PFSK-1 (cell line): ENCODE measurements at regions not wholly inside any gene's neighbourhood (a gene's known extent, or its start where the extent isn't known, plus 50 kb on each side); places are given as distances from the start of the nearest gene placed in this dataset.

Experiments used
- FOXP2 ChIP-seq: optimal IDR thresholded peaks from 2 replicates; pipeline ENCODE3; 2011; ENCODE audit warnings: borderline replicate concordance, control low read depth, inconsistent platforms; ENCODE audit not compliant: insufficient read depth; ENCODE audit errors: extremely low read length, extremely low read depth
- POLR2AphosphoS5 ChIP-seq: IDR thresholded peaks from 2 replicates; pipeline ENCODE4 v1.6.1; 2012; ENCODE audit warnings: low read depth, mild to moderate bottlenecking, control low read depth, low read length, moderate library complexity
- SIN3A ChIP-seq: IDR thresholded peaks from 2 replicates; pipeline ENCODE4 v1.6.1; 2012; ENCODE audit warnings: mild to moderate bottlenecking, low read length, moderate library complexity, borderline replicate concordance; ENCODE audit not compliant: insufficient read depth
- TAF1 ChIP-seq: IDR thresholded peaks from 2 replicates; pipeline ENCODE4 v1.6.1; 2012; ENCODE audit warnings: low read length, control low read depth, borderline replicate concordance; ENCODE audit not compliant: insufficient read depth
- TF ChIP-seq, protein P1 (sequence below), 2 experiments: IDR thresholded peaks; 2 replicates each; pipeline versions ENCODE4 v1.6.1 to v1.8.0; 2011 to 2012; ENCODE audit warnings: low read depth in 2 of 2, low read length in 2 of 2, control low read depth in 1 of 2, inconsistent platforms in 1 of 2, mild to moderate bottlenecking in 1 of 2, moderate library complexity in 1 of 2; ENCODE audit not compliant: insufficient read depth in 1 of 2

DNA sequence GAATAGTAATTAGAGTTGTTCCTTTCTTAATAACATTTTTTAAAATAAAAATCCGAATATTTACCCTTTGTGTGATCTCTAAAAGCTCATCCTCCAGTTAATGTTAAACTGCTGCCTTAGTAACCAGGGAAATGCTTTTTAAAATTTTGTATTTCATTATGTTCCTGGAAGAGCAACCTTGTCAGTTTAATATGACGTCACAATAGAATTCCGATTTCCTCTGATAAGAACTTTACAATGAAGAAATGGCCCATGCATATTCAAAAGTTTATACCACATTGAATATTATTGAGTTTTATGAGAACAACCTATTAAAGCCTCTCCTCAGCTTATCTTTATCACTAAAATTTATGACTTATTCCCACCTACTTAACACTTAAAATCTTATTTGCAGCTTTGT lies 1566.6 kb downstream of the EFNB2 start:
- TF ChIP-seq, protein P1, sequence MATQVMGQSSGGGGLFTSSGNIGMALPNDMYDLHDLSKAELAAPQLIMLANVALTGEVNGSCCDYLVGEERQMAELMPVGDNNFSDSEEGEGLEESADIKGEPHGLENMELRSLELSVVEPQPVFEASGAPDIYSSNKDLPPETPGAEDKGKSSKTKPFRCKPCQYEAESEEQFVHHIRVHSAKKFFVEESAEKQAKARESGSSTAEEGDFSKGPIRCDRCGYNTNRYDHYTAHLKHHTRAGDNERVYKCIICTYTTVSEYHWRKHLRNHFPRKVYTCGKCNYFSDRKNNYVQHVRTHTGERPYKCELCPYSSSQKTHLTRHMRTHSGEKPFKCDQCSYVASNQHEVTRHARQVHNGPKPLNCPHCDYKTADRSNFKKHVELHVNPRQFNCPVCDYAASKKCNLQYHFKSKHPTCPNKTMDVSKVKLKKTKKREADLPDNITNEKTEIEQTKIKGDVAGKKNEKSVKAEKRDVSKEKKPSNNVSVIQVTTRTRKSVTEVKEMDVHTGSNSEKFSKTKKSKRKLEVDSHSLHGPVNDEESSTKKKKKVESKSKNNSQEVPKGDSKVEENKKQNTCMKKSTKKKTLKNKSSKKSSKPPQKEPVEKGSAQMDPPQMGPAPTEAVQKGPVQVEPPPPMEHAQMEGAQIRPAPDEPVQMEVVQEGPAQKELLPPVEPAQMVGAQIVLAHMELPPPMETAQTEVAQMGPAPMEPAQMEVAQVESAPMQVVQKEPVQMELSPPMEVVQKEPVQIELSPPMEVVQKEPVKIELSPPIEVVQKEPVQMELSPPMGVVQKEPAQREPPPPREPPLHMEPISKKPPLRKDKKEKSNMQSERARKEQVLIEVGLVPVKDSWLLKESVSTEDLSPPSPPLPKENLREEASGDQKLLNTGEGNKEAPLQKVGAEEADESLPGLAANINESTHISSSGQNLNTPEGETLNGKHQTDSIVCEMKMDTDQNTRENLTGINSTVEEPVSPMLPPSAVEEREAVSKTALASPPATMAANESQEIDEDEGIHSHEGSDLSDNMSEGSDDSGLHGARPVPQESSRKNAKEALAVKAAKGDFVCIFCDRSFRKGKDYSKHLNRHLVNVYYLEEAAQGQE (IDR thresholded peaks at IDR 0.05; ENCODE audit: insufficient read depth in 1 of 2, low read depth in 2 of 2, low read length in 2 of 2), result no peak
- TF ChIP-seq SIN3A (no peak), POLR2AphosphoS5 (no peak), FOXP2 (no peak), TAF1 (no peak)
